ENCODE measurements at regions not wholly inside any gene's neighbourhood (a gene's known extent, or its start where the extent isn't known, plus 50 kb on each side); places are given as distances from the start of the nearest gene placed in this dataset.

DNA sequence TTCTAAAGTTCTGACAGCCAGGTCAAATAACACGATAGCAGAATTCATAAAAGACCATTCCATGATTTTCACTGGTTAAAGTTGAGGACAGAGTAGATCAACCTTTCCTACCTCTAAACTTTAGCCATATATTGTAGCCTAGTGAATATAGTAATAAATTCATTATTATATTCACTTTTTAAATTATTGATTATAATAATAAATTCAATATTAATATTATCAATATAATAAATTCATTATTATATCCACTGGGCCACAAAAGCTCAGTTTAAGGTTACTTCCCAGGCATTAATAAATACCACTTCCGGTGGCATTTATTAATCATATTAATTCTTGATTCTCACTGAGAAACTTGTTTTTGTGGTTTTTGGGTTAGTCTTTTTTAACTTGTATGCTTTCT lies 85.7 kb upstream of the GPC6 start:
- Histone ChIP-seq H3K4me3 (ENCODE audit: insufficient read depth, low read depth, low read length) (no peak overlapping the region), H3K4me2 (ENCODE audit: low read depth, low read length) (no peak overlapping the region), H2AK5ac (ENCODE audit: low read depth, low read length) (no peak overlapping the region), H3K14ac (replicated peaks; ENCODE audit: low read depth, low read length) (no peak overlapping the region), H4K8ac (ENCODE audit: low read depth in 2 of 2, low read length in 2 of 2) (no peak overlapping the region), H3K9me3 (ENCODE audit: control insufficient read depth, insufficient read depth, low read length) (no peaks in the 10 kb centered on the region), H3K23ac (ENCODE audit: low read depth, low read length) (no peak overlapping the region), H3K9ac (ENCODE audit: low read depth, low read length) (no peak overlapping the region), H3K4me1 (ENCODE audit: control insufficient read depth, insufficient read depth, low read length) (no peaks in the 10 kb centered on the region), H4K20me1 (ENCODE audit: insufficient read depth, low read length) (no peaks in the 10 kb centered on the region), H3K18ac (ENCODE audit: low read depth, low read length) (no peak overlapping the region), H2BK20ac (ENCODE audit: low read depth, low read length) (no peak overlapping the region), H4K5ac (ENCODE audit: low read depth, low read length) (no peak overlapping the region), H2BK15ac (ENCODE audit: low read depth, low read length) (no peak overlapping the region), H2AK9ac (replicated peaks; ENCODE audit: low read depth, low read length, poor library complexity) (no peak overlapping the region), H3K4ac (ENCODE audit: low read depth, low read length) (no peak overlapping the region), H2BK120ac (ENCODE audit: low read depth, low read length) (no peak overlapping the region), H3K36me3 (ENCODE audit: control insufficient read depth, insufficient read depth, low read length) (no peaks in the 10 kb centered on the region), H3K79me1 (ENCODE audit: low read depth in 1 of 2, low read length in 2 of 2) (no peaks in the 10 kb centered on the region), H3K56ac (ENCODE audit: extremely low read depth, insufficient read depth, low read length) (no peak overlapping the region), H4K91ac (ENCODE audit: insufficient read depth, low read depth, low read length) (no peak overlapping the region), H3K27ac (ENCODE audit: insufficient read depth, low read length) (no peak overlapping the region), H2BK5ac (ENCODE audit: low read depth, low read length, poor library complexity, severe bottlenecking) (no peak overlapping the region), H3K9me1 (ENCODE audit: insufficient read depth, low read length) (no peaks in the 10 kb centered on the region), H3K27me3 (ENCODE audit: control insufficient read depth, insufficient read depth, low read length) (no peaks in the 10 kb centered on the region), H2AFZ (replicated peaks; ENCODE audit: low read length, poor library complexity) (no peak overlapping the region)
- ChIA-PET CTCF (no interaction called here), POLR2A (ENCODE audit: unreplicated experiment) (no interaction called here)
- intact Hi-C loops (cut with micrococcal nuclease) (no loop called here), dilution Hi-C loops (cut with HindIII; ENCODE audit: low sequenced_read_pairs, unreplicated experiment) (no loop called here), in situ Hi-C loops (cut with MboI; ENCODE audit: low sequenced_read_pairs) (no loop called here)
- ATAC-seq (ENCODE audit: low read depth) (no peak), DNase-seq (no peak)
- no peak for TF ChIP-seq USF2 (IDR thresholded peaks at IDR 0.05; ENCODE audit: low read depth, low read length)
- TF ChIP-seq, protein P1, sequence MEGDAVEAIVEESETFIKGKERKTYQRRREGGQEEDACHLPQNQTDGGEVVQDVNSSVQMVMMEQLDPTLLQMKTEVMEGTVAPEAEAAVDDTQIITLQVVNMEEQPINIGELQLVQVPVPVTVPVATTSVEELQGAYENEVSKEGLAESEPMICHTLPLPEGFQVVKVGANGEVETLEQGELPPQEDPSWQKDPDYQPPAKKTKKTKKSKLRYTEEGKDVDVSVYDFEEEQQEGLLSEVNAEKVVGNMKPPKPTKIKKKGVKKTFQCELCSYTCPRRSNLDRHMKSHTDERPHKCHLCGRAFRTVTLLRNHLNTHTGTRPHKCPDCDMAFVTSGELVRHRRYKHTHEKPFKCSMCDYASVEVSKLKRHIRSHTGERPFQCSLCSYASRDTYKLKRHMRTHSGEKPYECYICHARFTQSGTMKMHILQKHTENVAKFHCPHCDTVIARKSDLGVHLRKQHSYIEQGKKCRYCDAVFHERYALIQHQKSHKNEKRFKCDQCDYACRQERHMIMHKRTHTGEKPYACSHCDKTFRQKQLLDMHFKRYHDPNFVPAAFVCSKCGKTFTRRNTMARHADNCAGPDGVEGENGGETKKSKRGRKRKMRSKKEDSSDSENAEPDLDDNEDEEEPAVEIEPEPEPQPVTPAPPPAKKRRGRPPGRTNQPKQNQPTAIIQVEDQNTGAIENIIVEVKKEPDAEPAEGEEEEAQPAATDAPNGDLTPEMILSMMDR (conservative IDR thresholded peaks at IDR 0.05; ENCODE audit: low read depth, low read length) = no peak
- TF ChIP-seq NFE2L2 (IDR thresholded peaks at IDR 0.05; ENCODE audit: low read depth, low read length) = no peak
- no peak for TF ChIP-seq RCOR1 (IDR thresholded peaks at IDR 0.05; ENCODE audit: insufficient replicate concordance, low read length)
- no peak for TF ChIP-seq RAD21 (IDR thresholded peaks at IDR 0.05; ENCODE audit: low read length)
- no peak for TF ChIP-seq MAFK (IDR thresholded peaks at IDR 0.05; ENCODE audit: low read depth, low read length)
- no peak for TF ChIP-seq CEBPB (IDR thresholded peaks at IDR 0.05; ENCODE audit: low read depth, low read length)
- BruUV-seq (replicated peaks) = no TSS peak
- WGBS, 2 experiments (ENCODE audit: extremely low coverage in 2 of 2, insufficient read length in 1 of 2) = no CpG with 5 or more reads among the region's 2 CpGs
